Skin of body (tissue), 1 donor: ENCODE measurements at regions not wholly inside any gene's neighbourhood (a gene's known extent, or its start where the extent isn't known, plus 50 kb on each side); places are given as distances from the start of the nearest gene placed in this dataset.
"Not testable (repeated sequence)": the region's sequence is repeated elsewhere in the genome, so short reads cannot be mapped to it uniquely, and the experiment has no call there.

Experiments used
- DNase-seq: peaks from one replicate; lab custom pipeline; 2025; lab: John Stamatoyannopoulos, UW

DNA sequence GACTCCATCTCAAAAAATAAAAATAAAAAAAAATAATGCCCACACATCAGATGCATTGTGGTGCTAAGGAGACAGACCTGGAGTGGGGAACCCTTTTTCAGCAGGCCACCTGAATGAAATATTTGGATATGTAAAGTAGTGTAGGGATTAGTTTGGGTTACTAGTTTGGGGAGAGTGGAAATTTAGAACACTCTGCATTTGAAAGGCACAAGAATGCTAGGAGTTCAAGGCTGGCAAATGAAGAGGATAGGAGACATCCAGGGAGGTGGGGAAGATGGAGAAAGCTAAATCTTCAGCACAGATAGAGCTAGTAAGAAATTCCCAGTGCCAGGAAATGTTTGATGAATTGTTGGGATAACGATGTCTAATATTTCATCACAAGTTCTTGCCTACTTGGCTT, 298.3 kb upstream of the ERCC4 start:
- no peak for DNase-seq

DNA sequence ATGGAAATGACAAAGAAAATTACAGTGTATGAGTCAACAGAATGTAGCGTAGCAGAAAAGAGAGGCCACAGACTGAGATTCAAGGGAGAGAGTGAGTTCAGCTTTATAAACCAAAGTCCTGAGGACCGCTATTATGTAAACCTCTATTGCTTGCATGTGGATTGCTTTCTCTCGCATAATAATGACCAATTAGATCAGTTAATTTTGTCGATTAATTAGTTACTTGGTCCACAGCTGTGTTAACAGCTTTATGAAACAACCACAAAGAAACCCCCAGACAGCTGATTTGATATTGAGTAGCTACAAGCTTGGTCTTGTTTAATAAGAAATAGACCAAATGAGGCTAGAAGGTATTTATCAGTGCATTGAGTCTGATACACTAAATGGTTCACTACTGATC, 291.8 kb upstream of the ERCC4 start:
- DNase-seq = no peak

DNA sequence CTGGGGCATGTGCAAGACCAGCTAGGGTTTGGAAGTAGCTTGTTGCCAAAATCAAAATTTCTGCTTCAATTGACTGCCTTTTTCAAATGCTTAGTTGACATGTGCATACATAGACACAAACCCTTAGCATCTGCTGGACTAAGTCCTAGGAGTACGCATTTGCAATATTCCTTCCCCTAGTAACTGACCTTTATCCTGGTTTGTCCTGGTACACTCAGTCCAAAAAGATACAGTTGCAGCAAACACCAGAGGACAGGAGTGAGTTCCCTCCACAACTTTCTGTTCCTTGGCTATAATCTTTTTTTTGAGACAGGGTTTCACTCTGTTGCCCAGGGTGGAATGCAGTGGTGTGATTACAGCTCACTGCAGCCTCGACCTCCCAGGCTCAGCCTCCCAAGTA, 290.2 kb upstream of the ERCC4 start:
- no peak for DNase-seq

DNA sequence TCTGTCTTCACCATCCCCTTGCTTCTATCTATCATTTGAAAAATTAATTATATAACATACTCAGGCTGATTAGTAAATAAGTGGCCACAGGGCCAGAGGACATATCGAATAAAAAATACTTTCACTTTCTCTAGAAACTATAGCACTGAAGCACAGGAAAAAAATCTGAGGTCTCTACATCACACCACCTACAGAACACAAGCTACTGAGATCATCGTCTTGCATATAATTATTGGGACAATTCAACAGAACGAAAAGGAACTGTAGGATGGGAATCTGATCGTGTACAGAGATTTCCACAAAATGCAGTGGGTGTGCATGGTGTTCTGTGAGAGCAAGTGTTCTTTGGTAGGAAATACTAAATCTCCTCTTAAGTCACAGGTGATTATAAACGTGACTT, 289.6 kb upstream of the ERCC4 start:
- no peak for DNase-seq

DNA sequence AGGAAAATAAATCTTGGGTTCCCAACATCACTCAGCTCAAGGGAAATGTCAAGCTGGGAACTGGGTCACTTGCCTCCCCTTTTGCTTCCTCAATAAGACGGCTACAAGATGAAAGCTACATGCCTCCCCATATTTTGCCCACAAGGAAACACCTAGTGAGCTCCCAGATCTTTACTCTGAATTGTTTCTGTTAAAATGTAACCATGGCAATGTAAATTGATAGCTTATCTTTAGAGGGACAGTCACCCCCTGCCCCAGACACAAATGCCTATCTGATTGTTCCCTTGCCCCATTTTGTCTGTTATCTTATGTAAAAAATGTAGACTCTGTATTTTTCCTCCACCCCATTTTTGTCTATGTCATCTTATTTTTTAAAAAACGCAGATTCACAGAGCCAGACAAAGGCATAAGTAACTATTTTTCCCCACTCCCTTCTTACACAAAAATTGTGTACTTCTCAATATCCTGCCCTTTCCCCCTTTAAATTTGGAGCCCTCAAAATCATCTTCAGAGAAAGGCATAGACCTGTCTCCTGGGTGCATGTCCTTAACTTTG, 288.7 kb upstream of the ERCC4 start:
- no peak for DNase-seq

DNA sequence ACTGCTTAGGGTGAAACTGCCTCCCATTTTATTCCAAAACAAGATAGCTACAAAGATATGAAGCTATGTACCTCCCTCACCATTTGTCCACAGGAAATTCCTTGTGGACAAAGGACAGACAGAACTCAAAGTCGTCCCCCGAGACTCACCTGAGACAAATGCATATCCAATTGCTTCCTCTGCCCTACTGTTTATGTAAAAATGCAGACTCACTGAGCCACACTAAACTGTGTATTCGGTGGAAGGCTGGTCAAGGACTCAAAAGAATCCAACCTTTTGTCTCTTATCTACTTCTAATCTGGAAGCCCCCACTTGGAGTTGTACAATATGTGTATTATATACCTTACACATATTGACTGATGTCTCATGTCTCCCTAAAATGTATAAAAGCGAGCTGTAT, 288.0 kb upstream of the ERCC4 start:
- DNase-seq = no peak

DNA sequence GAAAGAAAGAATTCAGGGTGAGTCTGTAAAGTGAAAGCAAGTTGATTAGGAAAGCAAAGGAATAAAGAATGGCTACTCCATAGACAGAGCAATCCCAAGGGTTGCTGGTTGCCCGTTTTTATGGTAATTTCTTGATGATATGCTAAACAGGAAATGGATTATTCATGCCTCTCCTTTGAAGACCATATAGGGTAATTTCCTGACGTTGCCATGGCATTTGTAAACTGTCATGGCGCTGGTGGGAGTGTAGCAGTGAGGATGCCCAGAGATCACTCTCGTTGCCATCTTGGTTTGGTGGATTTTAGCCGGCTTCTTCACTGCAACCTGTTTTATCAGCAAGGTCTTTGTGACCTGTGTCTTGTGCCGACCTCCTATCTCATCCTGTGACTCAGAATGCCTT, 287.4 kb upstream of the ERCC4 start:
- DNase-seq = not testable (repeated sequence)

DNA sequence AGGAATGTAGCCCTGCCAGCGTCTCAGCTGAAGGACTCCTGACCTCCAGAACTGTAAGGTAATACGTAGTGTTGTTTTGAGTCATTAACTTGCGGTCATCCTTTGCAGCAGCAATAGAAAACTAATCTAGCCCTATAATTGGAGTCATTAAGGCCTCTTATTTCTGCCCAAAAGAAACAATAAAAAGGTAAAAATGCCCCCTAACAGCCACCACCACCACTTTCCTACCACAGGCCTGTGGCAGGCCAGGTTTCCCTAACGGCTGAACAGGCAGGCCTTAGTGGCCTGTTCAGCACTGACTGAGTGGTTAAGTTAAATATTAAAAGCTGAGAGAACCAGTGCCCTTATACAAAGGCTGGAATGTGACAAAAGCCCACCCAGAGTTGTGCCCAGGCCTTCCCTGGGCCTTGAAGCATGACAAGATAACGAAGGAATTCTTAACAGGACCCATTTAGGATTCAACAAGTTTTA, 286.5 kb upstream of the ERCC4 start:
- DNase-seq = no peak

DNA sequence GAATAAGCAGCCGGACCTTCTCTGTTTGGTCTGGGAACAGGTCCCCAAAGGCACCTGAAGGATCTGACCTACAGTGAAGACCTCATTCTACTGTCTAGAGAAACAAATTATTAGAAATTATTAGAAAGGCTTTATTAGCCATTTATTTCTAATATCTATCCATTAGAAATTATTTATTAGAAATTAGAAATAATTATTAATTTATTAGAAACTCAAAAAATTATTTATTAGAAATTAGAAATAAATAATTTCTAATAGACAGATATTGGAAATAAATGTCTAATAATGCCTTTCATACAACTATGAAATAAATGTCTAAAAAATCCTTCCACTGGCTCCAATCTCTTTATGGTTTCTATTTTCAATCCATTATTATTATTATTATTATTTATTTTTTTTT, 285.7 kb upstream of the ERCC4 start:
- DNase-seq = no peak

DNA sequence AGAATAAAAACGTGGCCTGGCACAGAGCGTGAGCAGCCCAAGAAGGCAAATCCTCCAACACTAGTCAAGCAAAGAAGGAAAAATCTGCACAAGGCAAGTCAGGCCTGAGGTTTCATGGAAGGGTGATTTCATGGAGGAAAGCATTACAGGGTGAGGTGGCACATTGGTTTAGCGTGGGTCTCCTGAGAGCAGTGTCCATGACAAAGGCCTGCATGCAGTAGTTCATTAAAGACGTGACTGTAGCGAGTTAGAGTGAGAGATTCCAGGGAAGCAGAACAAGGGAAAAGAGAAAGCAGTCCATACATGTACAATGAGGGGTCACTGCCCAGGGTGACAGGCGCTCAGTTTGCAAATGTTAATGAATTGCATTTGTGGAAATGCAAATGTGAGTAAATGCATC, 285.0 kb upstream of the ERCC4 start:
- DNase-seq = no peak

DNA sequence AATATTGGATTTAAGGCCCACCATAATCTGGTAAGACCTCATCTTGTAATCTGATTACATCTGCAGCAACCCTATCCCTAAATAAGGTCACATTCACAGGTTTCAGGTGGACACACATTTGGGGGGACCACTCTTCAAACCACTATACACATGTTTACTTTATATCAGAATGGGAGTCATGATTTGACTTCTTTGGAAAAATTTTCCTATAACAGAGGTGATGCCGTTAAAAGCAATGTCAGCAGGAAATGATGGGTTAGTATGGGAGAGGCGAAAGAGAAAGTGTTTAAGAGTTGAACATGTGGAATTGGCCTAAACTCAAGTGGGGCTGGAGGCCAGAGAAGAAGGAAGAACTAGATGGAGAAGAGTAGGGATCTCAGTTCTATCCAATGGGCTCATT, 281.7 kb upstream of the ERCC4 start:
- no peak for DNase-seq

DNA sequence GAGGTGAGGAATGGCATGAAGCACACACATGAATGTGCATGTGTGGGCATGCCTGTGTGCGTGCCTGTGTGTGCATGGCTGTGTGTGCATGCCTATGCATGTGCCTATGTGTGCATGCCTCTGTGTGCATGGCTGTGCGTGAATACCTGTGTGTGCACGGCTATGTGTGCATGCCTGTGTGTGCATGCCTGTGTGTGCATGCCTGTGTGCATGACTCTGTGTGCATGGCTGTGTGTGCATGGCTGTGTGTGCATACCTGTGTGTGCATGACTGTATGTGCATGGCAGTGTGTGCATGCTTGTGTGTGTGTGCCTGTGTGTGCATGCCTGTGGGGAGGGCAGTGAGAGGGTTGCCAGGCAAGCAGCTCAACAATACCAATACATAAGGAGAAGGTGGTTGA, 276.5 kb upstream of the ERCC4 start:
- no peak for DNase-seq

DNA sequence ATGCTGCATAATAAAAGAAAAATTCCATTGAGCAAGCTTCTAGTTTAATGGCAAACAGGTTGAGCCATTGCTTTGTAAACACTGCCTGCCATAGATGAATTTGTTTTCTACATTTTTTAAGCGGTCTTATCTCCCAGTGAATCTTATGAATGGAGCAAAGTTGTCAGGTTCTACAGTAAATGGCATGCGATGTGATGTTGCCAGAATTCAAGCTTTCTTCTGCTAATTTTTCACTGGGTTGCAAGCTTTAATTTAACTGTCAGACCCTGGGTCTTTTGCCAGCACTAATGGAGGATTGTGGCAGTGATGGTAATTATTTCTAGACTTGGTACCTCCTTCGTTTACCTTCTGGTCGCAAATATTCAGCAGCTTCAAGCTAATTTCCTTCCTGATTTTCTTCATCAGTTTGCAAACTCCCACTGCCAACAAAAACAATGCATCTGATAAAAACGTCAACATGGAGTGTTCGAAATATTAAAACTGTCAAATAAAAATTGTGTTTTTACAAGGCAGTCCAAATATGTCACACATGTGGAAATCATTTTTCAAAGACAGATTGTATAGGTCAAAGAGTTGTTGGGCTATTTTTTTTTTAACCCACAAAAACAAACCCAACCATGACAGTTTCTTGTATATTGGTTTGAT, 274.2 kb upstream of the ERCC4 start:
- DNase-seq = no peak

DNA sequence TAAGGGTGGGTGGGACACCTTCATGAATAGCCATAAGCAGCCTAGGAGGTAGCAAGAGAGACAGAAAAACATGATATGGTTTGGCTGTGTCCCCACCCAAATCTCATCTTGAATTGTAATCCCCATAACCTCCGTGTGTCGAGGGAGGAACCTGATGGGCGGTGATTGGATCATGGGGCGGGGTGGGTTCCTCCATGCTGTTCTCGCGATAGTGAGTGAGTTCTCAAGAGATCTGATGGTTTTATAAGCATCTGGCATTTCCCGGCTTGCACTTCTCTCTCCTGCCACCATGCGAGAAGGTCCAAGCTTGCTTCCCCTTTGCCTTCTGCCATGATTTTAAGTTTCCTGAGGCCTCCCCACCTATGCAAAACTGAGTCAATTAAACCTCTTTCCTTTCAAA, 259.1 kb upstream of the ERCC4 start:
- DNase-seq = no peak

DNA sequence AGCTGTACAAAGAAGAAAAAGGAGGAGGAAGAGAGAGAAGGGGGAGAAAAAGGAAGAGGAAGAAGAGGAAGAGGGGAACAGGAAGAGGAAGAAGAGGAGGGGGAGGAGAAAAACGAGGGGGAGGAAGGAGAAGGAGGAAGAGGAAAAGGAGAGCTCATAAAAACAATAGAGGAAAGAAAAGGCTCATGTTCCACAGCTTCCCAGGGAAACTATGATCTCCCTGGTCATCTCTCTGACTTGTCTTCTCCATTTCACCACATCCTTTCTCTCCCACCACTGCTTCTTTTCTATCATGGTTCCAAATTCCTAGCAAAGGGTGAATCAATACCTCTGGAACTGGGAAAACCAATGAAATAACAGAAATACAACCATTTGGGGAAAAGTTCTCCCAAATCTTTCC, 254.1 kb upstream of the ERCC4 start:
- DNase-seq = no peak

DNA sequence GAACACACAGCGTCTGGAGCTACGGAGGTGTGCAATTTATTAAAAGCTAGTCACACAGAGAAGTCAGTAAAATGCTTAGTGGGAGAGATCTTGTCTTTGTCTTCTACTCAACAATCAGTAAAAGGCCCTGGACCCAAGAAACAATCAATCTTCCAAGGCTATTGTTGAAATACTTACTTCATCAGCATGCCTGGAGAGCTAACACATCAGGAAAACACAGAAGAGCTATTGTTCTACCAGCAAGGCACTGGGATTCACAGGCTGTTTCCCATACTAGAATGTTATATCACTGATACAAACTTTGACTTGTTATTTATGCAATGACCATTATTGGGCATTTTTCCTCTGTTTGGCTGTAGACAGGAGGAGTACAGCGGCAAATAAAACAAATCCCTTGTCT, 247.8 kb upstream of the ERCC4 start:
- no peak for DNase-seq

DNA sequence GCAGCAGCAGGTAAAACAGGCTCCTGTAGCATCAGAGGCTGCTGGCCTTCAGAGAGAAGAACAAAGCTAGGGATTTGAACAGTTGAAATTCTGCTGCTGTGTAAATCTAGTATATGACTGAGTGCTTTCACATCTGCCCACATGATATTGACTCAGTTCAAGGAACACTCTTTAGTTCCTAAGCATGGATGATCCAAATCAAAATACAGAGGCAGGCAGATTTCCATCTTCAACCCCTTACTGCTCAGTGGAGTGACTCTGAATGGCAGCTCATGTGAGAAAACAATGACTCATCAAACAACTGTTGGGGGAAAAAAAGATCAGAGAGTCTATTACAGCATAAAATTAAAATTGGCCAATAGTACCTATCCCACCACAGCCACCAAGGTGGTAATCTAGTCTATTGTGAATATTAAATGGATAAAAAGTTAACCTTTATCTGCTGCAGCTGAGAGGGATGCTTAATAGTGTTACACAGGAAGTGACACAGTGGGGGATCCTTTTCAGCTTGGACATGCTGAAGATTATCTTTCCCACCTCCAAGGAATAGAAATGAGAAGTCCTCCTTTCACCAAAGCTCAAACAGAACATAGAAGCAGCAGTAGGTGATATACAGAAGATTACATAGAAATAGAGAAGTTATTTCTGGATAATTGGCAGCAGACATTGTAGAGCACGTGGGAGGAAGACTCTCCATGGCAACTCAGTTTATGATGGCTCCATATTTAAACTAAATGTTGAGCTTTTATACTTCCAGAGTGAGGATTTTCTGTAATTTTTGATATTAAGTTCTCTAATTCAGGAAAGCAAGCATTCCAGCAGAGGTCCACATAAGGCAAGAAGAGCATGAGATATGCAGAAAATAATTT, 239.7 kb upstream of the ERCC4 start:
- no peak for DNase-seq

DNA sequence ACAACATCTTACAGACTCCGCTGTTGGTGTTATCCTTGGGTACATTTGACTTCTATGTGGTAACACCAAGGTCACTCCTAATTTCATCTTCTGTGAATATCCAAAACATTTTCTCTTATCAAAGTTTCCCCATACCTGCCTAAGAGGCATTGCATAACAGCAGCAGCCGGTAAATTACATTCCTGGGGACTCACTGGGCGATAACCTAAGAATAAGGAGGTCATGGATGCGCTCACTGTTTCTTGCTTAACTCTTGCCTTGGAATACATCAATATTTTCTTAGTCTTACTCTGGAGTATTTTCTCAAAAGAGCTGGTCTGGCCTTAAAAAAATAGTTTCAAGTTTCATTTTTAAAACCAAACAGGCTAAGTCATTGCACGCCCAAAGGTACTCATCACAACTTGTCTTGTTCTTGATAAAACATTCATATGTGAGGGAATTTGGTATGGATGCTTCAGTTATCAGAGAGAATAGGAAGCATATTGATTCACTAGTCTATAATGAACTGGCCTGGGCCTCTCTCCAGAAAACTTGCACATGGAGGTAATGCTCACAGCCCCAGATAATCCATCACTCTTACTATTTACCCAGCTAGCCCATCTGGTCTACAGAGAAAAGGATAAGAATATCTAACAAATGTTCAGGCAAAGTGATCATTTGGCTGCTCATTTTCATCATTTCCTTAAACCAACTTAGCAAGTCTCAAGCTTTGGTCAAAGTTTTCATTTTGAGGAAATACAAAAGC, 235.0 kb upstream of the ERCC4 start:
- DNase-seq = no peak

DNA sequence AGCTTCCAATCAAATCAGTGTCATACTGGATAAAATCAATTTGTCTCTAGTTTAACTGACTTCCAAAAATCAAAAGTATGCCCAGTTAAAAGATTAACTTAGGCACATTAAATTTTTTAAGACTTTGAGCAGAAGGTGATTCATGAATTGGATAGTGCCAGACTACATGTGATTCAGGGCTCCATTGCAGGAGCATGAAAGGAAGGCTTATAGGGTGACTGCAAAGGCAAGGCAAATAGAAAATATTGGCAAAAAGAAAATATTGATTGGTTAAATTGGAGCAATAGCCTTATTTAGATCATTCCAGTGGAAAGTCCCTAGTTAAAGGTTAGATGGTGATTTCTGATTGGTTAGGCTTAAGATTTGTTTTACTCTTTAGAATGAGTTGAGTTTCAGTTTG, 223.9 kb upstream of the ERCC4 start:
- DNase-seq = no peak

DNA sequence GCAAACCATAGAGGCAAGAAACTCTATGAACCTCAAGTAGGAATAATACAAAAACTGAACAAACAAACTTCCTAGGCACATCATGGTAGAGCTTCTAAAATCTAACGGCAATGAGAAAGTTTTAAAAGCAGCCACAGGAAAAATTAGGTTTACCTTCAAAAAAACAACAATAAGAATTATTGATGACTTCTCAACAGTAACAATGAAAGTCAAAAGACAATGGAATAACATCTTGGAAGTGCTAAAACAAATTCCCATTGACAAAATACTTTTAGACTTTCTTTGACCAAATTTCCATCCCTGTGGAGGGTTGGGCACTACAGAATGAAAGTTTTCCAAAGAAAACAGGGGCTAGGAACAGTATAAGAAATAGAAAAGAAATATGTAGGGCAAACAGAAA, 222.9 kb upstream of the ERCC4 start:
- DNase-seq = no peak

DNA sequence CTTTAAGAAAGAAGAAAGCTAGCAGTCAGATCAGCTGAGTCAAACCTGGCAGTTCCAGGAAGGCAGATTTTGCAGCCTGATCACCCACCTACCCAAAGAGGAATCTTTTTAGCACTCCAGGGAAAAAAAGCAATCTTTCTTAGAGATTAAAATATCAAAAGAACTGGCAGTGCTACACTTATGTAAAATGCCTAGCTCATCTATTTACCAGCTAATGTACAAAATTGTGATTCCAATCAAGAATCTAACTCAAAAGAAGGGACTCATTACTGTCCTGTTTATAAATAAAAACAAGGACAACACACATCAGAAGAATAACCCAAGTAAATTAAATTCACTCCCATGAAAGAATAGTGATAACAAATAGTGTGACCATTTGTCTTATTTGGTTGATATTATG, 222.4 kb upstream of the ERCC4 start:
- DNase-seq = no peak

DNA sequence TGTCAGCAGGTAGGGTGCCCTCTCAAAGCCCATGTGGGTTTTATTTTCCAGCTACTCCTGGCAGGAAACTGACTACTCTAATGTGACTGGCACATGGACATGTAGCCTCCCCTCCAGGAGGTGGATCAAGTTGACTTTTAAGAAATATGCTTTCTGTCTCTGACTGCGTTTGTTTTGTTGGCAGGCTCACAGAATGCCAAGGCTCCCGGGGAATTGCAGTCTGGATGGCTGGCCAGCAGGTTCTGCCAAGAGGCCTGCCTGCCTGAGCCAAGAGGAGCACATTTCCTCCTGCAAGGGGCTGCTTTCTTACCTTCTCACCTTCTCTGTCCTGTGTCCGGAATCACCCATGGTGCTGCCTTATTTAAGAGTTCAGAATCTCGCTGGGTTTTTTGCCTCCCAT, 217.3 kb upstream of the ERCC4 start:
- DNase-seq = no peak
